ENCODE measurements at regions not wholly inside any gene's neighbourhood (a gene's known extent, or its start where the extent isn't known, plus 50 kb on each side); places are given as distances from the start of the nearest gene placed in this dataset.
"Not testable (repeated sequence)": the region's sequence is repeated elsewhere in the genome, so short reads cannot be mapped to it uniquely, and the experiment has no call there.

- H3K9me3 ChIP-seq (ENCODE audit: control insufficient read depth, insufficient read depth, low read length); H3K9ac ChIP-seq (ENCODE audit: low read depth, low read length); H4K20me1 ChIP-seq (ENCODE audit: insufficient read depth, low read length); H3K27ac ChIP-seq (ENCODE audit: insufficient read depth, low read length); H2BK20ac ChIP-seq (ENCODE audit: low read depth, low read length); CTCF ChIA-PET; H3K4me2 ChIP-seq (ENCODE audit: low read depth, low read length); DNase-seq; H3K56ac ChIP-seq (ENCODE audit: extremely low read depth, insufficient read depth, low read length); H3K4ac ChIP-seq (ENCODE audit: low read depth, low read length); H2AFZ ChIP-seq (replicated peaks; ENCODE audit: low read length, poor library complexity); H2BK120ac ChIP-seq (ENCODE audit: low read depth, low read length); H2AK9ac ChIP-seq (replicated peaks; ENCODE audit: low read depth, low read length, poor library complexity); H3K36me3 ChIP-seq (ENCODE audit: control insufficient read depth, insufficient read depth, low read length); H3K9me1 ChIP-seq (ENCODE audit: insufficient read depth, low read length); ATAC-seq (ENCODE audit: low read depth); H3K23ac ChIP-seq (ENCODE audit: low read depth, low read length); H3K4me3 ChIP-seq (ENCODE audit: insufficient read depth, low read depth, low read length); H3K4me1 ChIP-seq (ENCODE audit: control insufficient read depth, insufficient read depth, low read length); in situ Hi-C loops (cut with MboI; ENCODE audit: low sequenced_read_pairs); H2AK5ac ChIP-seq (ENCODE audit: low read depth, low read length); H3K14ac ChIP-seq (replicated peaks; ENCODE audit: low read depth, low read length); POLR2A ChIA-PET (ENCODE audit: unreplicated experiment); H3K18ac ChIP-seq (ENCODE audit: low read depth, low read length); dilution Hi-C loops (cut with HindIII; ENCODE audit: low sequenced_read_pairs, unreplicated experiment); intact Hi-C loops (cut with micrococcal nuclease); H4K91ac ChIP-seq (ENCODE audit: insufficient read depth, low read depth, low read length); H2BK5ac ChIP-seq (ENCODE audit: low read depth, low read length, poor library complexity, severe bottlenecking); H2BK15ac ChIP-seq (ENCODE audit: low read depth, low read length); BruUV-seq (replicated peaks); H4K8ac ChIP-seq (ENCODE audit: low read depth in 2 of 2, low read length in 2 of 2); H3K79me1 ChIP-seq (ENCODE audit: low read depth in 1 of 2, low read length in 2 of 2); H4K5ac ChIP-seq (ENCODE audit: low read depth, low read length): not testable (repeated sequence)
- peaks cover 35% of the 10 kb centered on the region for H3K27me3 ChIP-seq (ENCODE audit: control insufficient read depth, insufficient read depth, low read length)
- no CpG with 5 or more reads among the region's 4 CpGs for WGBS, 2 experiments (ENCODE audit: extremely low coverage in 2 of 2, insufficient read length in 1 of 2)
Observed at GRCh38 chr17:27957446-27957793, 64.3 kb upstream of the LYRM9 start.
